VCaP (cell line): ENCODE measurements at regions not wholly inside any gene's neighbourhood (a gene's known extent, or its start where the extent isn't known, plus 50 kb on each side); places are given as distances from the start of the nearest gene placed in this dataset.

ENCODE experiments used
- H3K27ac ChIP-seq: fragments of 450-650 bp; 2 replicates; pipeline ENCODE4 v1.5.1; 2017
- TF ChIP-seq, protein P1 (sequence below): fragments of 450-650 bp; conservative IDR thresholded peaks from 2 replicates; pipeline ENCODE4 v1.5.1; 2017; ENCODE audit warnings: mild to moderate bottlenecking, moderate library complexity

DNA sequence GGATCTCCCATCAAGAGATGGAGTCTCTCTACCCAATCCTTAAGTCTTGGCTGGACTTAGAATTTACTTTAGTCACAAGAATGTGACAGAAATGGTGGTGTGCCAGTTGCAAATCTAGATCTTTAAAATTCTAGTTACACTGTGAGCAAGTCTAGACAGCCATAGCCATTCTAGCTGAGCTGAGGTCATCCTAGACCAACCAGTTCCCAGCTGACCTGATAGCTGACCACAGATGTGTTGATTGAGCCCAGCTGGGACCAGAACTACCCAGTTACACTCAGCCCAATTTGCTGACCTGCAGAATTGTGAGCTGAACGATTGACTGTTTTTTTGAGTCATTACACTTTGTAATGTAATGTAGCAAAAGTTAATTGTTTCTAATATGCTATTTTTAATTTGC is 251.8 kb downstream of the ADGRL2 start:
- TF ChIP-seq, protein P1, sequence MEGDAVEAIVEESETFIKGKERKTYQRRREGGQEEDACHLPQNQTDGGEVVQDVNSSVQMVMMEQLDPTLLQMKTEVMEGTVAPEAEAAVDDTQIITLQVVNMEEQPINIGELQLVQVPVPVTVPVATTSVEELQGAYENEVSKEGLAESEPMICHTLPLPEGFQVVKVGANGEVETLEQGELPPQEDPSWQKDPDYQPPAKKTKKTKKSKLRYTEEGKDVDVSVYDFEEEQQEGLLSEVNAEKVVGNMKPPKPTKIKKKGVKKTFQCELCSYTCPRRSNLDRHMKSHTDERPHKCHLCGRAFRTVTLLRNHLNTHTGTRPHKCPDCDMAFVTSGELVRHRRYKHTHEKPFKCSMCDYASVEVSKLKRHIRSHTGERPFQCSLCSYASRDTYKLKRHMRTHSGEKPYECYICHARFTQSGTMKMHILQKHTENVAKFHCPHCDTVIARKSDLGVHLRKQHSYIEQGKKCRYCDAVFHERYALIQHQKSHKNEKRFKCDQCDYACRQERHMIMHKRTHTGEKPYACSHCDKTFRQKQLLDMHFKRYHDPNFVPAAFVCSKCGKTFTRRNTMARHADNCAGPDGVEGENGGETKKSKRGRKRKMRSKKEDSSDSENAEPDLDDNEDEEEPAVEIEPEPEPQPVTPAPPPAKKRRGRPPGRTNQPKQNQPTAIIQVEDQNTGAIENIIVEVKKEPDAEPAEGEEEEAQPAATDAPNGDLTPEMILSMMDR: no peak
- H3K27ac ChIP-seq: no peak overlapping the region

DNA sequence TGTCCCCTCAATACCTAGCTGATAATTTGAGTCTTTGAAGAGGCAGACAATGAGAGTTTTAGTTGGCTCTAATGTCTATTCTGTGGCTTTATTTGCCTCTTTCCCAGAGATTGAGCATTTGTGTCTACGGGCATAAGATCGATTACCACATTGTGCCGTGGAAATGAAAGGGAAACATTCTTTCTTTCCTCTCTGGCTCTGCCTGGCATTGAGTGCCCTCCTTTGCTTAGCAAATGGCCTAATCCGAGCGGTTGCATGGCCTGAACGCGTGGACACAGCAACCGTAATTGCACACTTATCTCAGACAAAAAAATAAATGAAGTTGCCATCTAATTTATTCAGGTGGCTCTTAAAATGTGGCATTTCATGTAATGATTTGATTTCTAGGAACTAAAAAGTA is 247.9 kb downstream of the ADGRL2 start:
- TF ChIP-seq, protein P1: no peak
- no peak overlapping the region for H3K27ac ChIP-seq

DNA sequence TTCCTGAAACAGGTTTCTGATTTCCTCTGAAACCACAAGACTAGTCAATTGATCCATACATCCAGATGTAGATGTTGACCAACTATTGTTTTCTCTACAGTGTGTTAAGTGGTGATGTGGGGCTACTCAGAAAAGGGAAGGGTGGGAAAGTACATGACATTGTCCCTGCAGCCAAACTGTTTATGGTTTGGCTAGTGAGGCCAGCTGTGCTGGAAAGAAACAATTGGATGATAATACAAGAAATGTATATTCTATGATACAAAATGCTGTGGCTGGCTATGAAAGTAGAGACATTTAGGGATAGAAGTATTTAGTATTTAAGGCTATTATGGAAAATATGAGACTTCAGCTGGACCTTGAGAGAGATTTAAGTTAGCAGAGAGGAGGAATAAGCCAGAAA is 244.5 kb downstream of the ADGRL2 start:
- TF ChIP-seq, protein P1: no peak
- no peak overlapping the region for H3K27ac ChIP-seq

DNA sequence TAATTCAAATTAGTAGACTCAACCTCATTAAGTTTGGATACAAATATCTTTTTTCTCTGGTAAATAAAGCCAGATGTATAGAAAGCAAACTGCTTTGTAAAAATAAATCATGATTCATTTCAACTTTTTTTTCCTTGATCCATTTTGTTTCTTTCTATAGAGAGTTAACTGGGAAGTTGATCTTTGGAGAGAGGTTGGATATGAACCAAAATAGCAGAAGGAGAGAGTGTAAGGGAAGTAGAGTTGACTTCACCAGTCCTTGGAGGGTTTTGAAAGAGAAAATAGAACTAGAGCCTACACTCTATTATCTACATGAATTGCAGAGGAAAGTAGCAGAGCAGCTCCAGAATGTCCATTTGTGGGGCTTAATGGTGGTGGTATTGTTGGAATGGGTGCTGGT is 243.8 kb downstream of the ADGRL2 start:
- TF ChIP-seq, protein P1: no peak
- no peak overlapping the region for H3K27ac ChIP-seq

DNA sequence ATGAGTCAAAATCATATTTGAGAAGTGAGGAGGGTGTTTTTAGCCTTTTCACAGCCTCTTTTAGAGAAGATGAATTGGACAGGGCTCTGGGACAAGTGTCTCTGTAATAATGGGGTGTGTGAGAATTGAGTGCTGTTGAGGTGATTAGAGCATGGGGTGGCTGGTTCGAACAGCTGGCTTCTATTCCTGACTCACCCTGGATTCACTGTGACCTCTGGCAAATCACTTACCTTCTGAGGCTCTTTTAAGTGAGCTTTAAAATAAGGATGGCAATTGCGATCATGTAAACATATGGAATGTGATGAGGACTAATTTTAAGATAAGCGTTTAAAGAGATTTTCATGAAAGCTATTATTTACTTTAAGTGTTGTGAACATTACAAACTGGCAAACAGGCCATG is 243.4 kb downstream of the ADGRL2 start:
- no peak overlapping the region for H3K27ac ChIP-seq
- TF ChIP-seq, protein P1: no peak

DNA sequence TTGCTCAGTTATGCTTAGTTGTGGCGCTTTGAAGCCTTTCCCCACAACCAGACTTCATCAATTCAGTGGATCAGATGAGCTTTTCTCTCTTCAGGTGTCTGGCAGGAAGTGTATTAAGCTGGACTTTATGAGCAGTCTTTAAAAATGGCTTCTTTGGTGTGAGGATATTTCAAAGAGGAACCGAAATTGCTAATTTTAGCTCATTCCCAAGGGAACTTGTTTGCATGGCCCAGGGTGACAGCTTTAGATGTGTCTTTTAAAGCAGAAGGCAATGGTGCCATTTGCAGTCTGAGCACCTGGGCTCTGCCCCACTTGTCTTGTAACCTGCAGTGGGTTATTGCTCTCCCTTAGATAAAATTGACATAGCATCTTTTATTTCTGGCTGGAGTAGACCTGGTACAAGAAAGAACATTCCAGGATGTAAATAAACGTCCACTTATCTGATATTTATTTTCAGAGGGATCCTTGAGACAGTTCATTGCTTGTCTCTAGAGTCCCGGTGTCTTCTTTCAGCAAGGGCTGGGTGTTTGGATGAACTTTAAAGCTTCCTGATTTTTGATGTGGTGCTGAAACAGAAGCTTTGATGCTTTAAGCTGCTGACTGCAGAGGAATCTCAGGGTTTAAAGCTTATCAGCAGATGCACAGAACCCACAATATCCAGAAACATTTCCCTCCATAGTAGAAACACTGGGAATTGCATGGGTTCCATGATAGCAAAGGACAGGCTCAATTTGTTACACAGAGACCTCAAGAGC is 241.7 kb downstream of the ADGRL2 start:
- H3K27ac ChIP-seq: no peak overlapping the region
- TF ChIP-seq, protein P1: no peak
